ENCODE measurements at regions not wholly inside any gene's neighbourhood (a gene's known extent, or its start where the extent isn't known, plus 50 kb on each side); places are given as distances from the start of the nearest gene placed in this dataset.

GRCh38 chr13:80498433-80498832 is 157.5 kb upstream of the SPRY2 start:
- no peak for TF ChIP-seq CTCF (IDR thresholded peaks at IDR 0.05)
- no peak for TF ChIP-seq POLR2A (IDR thresholded peaks at IDR 0.05)
